Lung microvascular endothelial cell (primary cell): ENCODE measurements at regions not wholly inside any gene's neighbourhood (a gene's known extent, or its start where the extent isn't known, plus 50 kb on each side); places are given as distances from the start of the nearest gene placed in this dataset.

ENCODE experiments used
- DNase-seq, 2 donors: peaks; one replicate each; pipeline versions ENCODE4 v3.0.0 to v3.0.0-alpha.2; 2010; ENCODE audit warnings: low read depth in 2 of 2

DNA sequence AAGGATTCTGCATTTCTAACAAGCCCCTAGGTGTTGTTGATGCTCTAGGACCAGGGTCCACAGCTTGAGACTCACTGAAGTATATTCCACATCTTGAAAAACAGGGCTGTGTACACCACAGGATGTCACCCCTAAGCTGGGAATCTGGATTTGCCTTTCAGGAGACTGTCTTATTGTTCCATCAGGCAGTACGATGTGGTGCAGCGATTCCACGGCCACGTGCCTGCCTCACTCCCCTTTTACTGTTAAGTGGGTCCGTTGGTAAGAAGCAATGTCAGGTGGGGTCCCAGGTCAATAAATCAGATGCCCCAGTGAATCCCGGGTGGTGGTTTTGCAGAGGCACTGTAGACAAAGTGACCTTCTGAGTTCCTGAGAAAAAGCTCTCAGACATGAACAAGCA is 470.7 kb downstream of the HS3ST3B1 start:
- DNase-seq: no peak

DNA sequence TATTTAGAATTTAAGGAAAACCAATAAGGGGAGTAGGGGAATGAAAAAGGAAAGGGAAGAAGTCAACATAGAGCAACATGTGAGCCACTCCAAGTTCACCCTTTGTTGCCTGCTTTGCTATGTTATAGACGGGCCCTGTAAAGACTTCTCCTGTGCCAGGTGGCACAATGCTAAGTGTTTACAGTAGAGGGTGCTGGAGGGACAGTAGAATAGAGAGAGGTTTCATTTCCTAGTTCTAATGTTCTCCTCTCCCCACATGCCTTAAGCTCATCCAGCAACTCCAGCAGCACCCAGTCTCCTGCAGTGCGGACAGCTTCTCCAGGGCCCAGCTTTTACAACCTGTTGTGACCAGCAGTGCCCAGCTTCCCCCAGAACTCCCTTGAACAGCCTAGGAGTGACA is 468.0 kb downstream of the HS3ST3B1 start:
- DNase-seq: no peak

- DNase-seq: no peak
Observed at GRCh38 chr17:14762736-14763479, 462.0 kb downstream of the HS3ST3B1 start.

DNA sequence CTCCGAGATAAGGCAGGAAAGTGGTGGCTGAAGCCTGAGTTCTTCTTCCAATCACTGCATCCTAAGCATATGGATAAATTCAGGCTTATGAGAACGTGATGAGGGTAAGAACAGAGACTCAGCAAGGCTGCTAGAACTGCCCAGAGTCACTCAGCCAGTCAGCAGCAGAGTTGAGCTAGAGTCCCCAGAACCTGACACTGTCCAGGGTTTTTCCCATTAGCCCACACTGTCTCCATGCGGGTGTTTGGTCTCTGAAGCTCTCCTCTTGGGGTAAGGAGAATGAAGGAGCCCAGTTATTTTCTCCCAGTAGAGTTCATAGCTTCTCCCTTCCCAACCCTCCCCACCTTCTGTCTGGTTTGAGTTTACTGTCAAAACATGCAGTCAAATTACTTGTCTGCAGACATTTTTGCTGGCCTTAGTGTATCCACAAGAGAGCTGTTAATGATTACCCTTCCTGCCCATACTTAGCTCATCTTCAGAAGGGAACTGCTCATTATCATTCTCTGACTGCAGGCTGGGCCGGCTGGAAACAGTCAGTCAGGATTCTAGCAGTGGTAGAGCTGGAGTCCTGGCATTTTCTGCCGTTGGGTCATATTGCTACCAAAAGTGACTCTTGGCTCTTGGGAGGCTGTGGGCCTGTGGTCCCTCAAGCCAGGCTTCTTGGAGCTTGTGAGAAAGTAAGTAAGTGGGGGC is 460.0 kb downstream of the HS3ST3B1 start:
- DNase-seq: no peak

DNA sequence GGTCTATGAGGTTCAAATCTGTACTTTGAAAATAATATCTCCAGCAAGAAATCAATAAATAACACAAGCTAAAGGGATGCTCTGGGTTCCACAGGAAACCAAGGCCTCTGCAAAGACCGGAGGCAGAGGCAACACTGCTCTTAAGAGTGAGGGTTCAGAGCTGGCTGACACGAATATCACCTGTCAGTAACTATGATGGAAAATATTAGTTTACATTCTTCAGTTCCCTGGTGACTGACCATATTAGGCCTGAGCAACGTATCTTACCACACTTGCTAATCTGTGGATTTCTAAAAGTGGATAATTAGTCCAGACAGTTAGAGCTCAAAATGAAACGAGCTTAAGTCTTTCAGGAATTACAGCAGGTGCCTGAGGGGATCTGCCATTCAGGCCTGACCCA is 459.3 kb downstream of the HS3ST3B1 start:
- no peak for DNase-seq

DNA sequence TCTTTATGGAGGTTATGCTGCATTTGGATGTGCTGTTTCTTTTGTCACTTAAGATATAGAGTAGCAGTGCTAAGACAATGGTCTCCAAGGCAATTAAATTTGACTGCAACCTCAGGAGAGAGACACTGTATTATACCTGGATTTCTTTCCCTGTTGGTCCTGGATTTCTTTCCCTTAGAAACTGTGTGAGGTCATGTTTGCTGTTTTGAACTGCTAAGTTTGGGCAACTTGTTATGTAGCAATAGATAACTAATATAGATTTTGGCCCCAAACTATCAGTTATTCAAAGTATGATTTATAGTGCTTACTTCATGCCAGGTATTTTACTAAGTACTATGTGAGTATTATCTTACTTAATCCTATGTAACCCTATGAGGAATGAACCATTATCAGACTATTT is 458.4 kb downstream of the HS3ST3B1 start:
- no peak for DNase-seq

DNA sequence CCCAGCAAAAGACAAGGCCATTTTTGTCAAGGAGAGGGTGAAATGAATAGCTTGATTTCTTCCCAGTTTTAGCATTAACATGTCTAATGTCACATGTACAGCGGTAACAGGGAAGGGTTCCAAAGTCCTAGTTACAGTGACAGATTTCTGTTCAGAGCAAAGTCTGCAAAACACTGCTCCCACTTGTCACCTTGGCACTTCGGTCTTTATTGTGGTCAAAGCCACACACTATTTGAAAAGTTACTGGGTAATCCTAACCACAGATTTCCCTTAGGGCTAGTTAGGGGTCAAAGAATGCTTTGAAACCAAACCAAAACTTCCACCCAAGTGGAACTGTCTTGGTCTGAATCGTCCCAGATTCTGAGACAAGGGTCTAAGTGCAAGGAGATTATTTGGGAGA is 455.6 kb downstream of the HS3ST3B1 start:
- no peak for DNase-seq

- no peak for DNase-seq
Observed at GRCh38 chr17:14755002-14755401, 454.1 kb downstream of the HS3ST3B1 start.

DNA sequence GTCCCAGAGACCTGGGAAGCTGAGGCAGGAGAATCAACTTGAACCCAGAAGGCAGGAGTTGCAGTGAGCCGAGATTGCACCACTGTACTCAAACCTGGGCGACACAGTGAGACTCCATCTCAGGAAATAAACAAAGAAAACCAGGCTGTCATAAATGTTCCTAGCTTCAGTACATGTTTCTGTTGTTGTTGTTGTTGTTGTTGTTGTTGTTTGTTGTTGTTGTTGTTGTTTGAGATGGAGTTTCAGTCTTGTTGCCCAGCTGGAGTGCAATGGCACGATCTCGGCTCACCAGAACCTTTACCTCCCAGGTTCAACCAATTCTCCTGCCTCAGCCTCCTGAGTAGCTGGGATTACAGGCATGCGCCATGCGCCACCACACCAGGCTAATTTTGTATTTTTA is 452.5 kb downstream of the HS3ST3B1 start:
- DNase-seq: no peak

GRCh38 chr17:14752011-14752410 is 451.1 kb downstream of the HS3ST3B1 start:
- DNase-seq: no peak

DNA sequence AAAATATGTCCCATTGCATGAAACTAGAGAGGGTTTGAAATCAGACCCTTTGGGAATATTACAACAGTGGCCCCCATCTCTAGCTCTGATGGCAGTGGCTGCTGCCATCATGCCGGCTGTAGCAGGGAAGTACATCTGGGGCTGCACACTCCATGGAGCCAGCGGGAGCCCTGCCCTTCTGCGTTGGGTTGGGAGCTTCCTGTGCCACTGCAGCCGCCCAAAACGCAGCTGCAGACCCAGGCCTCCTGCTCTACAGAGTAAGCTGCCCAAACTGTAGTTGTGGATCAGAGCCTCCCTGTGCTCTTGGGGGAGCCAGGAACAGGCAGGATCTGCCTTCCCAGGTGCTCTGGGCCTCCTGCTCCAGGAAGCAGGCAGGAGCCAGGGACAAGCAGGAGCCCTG is 450.0 kb downstream of the HS3ST3B1 start:
- DNase-seq: no peak

GRCh38 chr17:14749269-14749668 is 448.4 kb downstream of the HS3ST3B1 start:
- no peak for DNase-seq

DNA sequence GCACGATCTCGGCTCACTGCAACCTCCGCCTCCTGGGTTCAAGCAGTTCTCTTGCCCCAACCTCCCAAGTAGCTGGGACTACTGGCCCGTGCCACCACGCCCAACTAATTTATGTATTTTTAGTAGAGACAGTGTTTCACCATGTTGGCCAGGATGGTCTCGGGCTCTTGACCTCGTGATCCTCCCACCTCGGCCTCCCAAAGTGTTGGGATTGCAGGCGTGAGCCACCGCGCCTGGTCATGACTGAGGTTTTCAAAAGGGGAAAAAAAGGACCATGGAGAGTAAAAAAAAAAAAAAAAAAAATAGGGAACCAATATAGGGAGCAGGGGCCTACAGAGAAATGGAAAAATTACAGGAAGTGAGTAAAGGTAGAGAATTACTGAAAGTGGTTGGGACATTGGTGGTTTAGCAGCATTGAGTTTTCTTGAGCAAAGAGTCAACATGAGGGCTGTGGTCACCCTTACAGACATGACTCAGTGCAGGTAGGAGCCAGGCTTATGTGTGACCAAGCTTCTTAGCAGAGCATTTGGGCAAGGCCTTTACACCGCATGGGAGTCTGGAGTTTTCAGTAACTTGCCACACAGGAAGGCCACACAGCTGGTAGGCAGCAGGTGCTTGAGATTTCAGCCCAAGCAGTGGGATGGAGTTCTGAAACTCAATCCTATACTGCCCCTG is 447.3 kb downstream of the HS3ST3B1 start:
- DNase-seq: no peak

DNA sequence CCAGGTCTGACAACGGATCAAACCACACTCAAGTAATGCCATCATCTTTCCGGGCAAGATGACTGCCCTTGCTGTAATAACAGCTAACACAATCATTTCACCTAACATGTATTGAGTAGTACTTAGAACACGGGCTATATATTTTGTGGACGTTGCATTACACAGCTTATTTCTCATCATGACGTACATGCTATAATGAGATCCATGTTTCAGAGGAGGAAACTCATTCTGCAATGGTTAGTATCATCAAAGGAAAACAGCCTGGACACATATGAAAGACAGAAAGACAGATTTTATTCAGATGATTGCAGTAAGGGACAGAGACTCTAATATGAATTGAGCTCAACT is 446.7 kb downstream of the HS3ST3B1 start:
- no peak for DNase-seq

- no peak for DNase-seq
Observed at GRCh38 chr17:14746822-14747602, 446.1 kb downstream of the HS3ST3B1 start.

- DNase-seq: no peak
Observed at GRCh38 chr17:14745541-14745940, 444.7 kb downstream of the HS3ST3B1 start.

DNA sequence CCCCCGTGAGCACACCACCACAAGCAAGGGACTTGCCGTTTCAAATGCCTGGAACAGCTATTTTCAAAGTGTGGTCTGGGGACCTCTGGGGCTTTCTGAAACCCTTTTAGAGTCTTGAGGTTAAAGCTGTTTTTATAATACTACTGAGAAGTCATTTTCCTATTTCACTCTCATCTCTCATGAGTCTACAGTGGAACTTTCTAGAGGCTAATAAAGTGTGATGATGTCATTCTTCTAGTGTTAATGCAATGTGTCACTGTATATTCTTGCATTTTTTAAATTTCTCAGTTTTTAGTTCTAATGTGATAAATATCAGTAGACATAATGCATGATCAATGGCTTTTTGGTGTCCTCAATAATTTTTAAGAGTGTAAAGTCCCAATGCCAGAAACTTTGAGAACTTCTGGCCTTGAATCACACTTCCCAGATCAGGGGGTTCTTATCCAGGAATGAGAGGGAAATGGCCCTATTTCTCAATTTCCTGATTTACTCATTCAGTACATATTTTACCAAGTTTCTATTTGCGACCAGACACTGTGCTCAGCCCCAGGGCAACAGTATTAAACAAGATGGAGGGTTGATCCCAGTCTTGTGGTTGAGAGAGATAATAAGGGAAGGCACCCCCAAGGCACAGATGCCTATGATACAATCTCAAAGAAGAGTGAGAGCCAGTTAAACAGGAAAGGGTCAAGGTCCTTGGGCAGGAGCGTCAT is 444.0 kb downstream of the HS3ST3B1 start:
- no peak for DNase-seq

- no peak for DNase-seq
Observed at GRCh38 chr17:14741491-14741890, 440.6 kb downstream of the HS3ST3B1 start.

- no peak for DNase-seq
Observed at GRCh38 chr17:14739656-14740431, 439.0 kb downstream of the HS3ST3B1 start.

GRCh38 chr17:14738652-14738988 is 437.7 kb downstream of the HS3ST3B1 start:
- DNase-seq: no peak
